ENCODE measurements at regions not wholly inside any gene's neighbourhood (a gene's known extent, or its start where the extent isn't known, plus 50 kb on each side); places are given as distances from the start of the nearest gene placed in this dataset.

- no peak for TF ChIP-seq CTCF (IDR thresholded peaks at IDR 0.05; ENCODE audit: borderline replicate concordance, extremely low read depth, low read length, poor library complexity, severe bottlenecking)
- no peak for TF ChIP-seq EZH2 (IDR thresholded peaks at IDR 0.05; ENCODE audit: borderline replicate concordance, low read depth, low read length, severe bottlenecking)
Observed at GRCh38 chr5:82745016-82745415, 332.2 kb downstream of the TMEM167A start.

Measured in DND-41 (cell line).